ENCODE measurements at regions not wholly inside any gene's neighbourhood (a gene's known extent, or its start where the extent isn't known, plus 50 kb on each side); places are given as distances from the start of the nearest gene placed in this dataset.

DNA sequence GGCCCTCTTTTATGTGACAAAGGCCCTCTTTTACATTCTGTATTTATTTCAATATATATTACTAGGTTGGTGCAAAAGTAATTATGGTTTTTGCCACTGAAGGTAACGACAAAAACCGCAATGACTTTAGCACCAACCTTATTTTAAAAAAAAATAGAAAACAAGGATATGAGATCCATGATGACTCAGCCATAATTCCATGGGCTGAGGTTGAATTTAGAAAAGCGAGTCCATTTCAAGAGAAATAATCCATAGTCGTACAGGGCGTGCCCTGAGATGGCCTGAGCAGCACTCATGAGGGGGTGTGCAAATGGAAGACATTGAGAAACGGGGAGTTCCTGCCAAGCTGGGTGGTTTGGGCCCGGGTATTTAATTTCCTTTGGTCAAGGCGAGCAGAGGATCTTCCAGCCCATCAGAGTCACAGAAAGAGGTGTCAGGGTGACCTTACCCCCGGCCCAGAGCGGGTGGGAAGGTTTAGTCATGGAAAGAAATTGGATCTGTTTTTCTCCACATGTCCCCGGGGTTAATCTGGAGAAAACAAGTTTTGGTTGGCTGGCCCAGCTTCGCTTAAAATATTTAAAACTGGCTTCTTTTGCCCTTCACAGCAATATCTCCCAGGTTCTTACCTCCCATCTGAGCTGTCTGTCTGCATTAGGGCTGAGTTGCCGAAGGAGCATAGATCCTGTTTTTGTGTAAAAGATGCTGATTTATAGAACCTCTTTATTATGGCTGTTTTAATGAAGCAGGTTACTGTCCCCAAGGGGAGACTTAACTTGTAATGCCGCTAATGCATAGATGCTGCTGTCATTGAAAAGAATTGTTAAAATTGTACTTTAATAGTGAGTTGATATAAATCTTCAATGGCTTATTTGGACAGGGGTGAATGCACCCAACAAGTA lies 255.6 kb downstream of the PREX1 start:
- no peak for DNase-seq

DNA sequence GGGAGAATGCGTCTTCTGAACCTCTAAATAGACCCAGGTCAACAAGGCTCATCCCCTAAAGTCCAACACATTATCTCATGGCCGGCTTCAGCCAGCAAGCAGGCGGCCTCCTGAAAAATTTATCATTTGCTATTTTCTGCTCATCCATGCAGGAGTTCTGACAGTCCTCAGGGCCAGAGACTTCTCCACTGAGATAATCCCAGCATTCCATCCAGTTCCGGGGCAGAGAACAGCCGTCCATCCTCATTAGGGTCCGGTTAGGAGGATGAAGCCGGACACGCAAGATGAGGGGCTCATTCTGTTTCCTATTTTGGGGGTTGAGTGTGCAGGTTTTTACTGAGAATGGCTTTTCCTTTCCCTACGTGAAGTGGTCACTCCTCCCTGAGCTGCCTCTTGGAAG lies 258.1 kb downstream of the PREX1 start:
- DNase-seq: no peak

- DNase-seq: no peak
These were observed 259.3 kb downstream of the PREX1 start for GRCh38 chr20:48568520-48568919.

GRCh38 chr20:48567145-48567544 lies 260.7 kb downstream of the PREX1 start:
- DNase-seq: no peak

DNA sequence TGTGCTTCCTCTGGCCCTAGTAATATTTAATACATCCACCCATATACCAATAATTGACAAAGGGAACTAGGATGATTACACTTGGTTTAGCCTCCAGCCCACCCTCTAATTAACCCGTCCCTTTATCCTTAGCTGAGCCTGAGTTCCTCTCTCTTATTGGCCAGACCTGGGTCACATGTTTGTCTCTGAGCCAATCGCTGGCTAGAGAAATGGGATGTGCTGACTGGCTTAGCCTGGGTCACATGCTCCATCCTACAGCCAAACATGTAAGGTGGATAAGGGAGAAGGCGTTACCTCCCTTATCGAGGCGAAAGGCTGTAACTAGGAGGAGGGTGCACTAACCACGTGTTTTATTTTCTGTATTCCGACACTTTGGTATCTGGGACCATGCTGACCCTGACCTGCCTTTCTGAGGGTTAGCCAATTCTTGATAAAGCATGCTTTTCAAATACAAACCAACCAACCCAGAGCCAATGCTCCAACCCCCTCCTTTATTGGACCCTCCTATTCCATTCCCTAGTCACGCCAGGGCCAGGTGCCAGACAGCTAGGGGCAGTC lies 262.7 kb downstream of the PREX1 start:
- no peak for DNase-seq

GRCh38 chr20:48563191-48563870 lies 264.5 kb downstream of the PREX1 start:
- DNase-seq: no peak

GRCh38 chr20:48562586-48563116 lies 265.1 kb downstream of the PREX1 start:
- no peak for DNase-seq

GRCh38 chr20:48558906-48559305 lies 268.9 kb downstream of the PREX1 start:
- no peak for DNase-seq

GRCh38 chr20:48557380-48557779 lies 270.4 kb downstream of the PREX1 start:
- no peak for DNase-seq

DNA sequence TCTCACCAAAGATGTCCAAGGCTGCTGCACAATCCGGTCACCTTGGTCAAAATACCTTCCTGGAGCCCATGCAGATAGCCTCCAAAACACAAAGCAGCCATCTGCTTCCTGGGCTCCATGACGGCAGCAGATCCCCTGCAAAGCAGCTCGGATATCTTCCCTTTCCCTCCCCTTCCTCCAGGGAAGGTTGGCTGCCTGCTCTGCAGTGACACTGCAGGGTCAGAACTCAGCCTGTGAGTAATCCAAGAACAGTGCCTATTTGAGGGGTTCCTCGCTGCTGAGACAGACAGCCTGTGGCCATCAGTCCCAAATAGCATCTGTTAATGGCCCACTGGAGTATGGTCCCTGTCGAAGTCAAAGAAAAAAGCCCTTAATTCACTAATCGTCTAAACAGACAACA lies 270.8 kb downstream of the PREX1 start:
- DNase-seq: no peak

DNA sequence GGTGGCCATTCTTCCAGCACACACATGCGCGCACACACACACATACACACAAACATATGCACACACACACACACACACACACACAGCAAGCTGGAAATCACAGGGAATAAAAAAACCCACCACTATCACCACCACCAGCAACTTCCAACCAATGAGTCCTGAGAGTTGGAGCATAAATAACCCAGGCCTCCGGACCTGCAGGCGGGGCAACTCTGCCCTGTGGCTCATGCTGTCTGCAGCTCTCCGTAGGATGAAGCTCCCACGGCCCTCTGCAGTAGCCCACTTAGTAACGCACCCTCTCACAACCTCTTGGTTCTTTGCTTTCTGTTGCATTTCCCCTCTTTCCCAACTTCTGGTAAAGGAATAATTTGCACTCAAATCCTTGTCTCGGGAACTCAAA lies 275.2 kb downstream of the PREX1 start:
- DNase-seq: no peak

- no peak for DNase-seq
These were observed 277.0 kb downstream of the PREX1 start for GRCh38 chr20:48550814-48551213.

- DNase-seq: no peak
These were observed 280.1 kb downstream of the PREX1 start for GRCh38 chr20:48547664-48548063.

DNA sequence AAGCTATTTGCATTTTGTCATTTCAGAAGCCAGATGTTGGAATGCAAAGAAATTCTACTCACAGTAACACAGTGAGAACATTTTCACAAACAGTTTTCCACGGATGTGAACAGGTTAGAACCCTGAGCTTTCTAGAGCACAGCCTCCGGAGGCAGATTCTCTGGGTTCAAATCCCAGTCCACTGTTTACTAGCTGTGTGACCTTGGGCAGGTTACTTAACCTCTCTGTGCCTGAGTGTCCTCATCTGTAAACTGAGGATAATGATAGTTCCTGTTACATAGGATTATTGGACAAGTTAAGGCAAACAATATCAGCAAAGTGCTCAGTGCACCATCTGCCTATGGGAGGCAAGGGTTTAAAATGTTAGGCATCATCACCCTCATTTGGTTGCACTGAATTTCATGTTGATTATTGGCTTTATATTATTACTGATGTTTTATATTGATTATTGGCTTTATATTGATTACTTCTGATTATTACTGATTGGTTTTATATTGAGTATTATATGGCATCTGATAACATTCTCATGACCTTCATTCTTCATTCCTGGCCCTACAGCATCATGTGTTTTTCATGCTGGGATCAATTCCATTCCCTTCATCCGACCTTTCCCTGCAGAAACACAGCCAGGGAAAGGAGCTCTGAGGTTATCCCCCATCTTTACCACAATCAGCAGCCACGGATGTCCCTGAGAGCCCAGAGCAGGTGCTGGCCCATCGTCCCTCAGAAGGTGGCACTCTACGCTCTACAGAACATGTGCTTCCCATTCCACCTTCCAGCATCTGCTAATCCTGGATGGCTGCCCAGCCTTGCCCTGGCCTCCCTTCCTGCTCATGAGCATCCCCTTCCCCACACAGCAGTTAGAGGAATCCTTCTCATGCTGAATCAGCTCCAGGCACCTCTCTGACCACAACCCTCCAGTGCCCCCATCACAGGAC lies 283.1 kb downstream of the PREX1 start:
- no peak for DNase-seq

- DNase-seq: no peak
These were observed 286.2 kb downstream of the PREX1 start for GRCh38 chr20:48541581-48542071.

DNA sequence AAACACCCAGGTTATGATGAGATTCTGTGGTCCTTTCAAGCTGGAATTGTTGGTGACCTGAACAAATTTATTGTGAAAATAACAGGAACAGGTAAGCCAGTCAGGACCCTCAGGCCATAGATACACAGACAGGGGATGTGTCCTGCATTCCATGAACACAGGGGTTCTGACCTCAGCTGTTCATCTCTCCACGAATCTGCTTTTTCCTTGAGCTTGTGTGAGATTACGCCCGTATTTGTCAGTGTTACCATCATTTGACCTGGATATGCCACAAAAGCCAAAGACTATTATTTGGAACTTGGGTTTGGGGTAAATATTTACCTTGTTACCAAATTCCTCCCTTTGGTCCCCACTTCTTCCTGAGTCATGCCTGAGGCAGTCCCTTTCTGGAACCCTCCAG lies 288.9 kb downstream of the PREX1 start:
- no peak for DNase-seq

DNA sequence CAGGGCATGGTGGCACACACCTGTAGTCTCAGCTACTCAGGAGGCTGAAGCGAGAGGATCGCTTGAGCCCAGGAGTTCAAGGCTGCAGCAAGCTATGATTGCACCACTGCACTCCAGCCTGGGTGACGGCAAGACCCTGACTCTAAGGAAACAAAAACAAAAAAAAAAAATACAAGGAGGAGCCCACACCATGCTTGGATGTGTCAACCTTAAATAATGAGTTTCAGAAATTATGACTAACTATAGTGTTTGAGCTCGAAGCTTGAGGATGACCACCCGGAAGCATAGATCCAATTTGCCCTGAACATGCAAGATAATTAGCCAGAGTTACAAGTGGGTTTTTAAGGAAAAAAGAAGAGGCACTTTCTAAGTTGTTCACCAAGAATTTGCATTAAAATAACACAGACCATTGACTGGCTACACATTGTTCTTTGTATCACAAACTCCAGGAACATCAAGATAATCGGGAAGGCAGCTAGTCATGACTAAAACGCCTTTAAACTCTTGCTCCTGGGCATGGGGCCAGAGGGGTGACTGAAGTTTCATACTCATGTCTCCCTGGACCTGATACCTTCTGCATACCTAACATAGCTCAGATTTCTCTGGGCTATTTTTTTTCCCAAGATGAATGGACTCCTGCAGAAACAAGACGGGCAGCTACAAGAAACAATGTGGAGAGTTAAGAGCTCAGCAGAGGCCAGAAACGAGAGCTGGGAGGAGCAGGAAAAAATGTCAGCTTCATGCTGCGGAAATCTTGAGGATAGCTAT lies 289.6 kb downstream of the PREX1 start:
- no peak for DNase-seq

DNA sequence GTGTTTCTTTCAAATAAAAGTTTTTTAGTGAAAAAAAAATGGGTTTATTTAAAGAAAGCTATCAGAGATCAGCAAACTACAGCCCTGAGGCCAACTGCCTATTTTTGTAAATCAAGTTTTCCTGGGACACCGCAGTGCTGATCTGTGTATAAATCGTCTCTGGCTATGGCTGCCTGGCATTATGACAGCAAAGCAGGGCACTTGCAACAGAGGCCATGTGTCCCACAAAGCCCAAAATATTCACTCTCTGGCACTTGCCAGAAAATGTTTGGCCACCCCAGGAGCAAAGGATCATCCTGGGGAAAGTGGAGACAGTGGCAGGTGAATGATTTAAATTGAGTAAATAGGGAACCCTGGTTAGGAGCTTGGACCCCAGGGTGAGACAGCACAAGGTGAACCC lies 291.6 kb downstream of the PREX1 start:
- no peak for DNase-seq

GRCh38 chr20:48535556-48535955 lies 292.2 kb downstream of the PREX1 start:
- no peak for DNase-seq

DNA sequence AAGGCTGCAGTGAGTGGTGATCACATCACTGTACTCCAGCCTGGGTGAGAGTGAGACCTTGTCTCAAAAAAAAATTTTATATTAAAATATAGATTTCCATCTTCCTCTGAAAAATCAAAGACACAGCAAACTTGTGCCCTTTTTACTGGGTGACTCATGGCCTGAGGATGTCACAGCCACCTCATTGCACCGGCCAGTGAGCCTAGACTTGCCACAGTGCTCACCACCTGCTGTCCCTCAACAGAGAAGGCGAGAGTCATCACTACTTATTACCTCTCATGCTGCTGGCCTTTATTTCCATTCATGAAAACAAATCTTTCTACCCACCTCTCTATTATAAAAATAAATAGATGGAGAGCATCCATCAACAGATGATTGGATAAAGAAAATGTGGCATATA lies 295.8 kb downstream of the PREX1 start:
- DNase-seq: no peak

GRCh38 chr20:48531505-48531904 lies 296.3 kb downstream of the PREX1 start:
- no peak for DNase-seq

DNA sequence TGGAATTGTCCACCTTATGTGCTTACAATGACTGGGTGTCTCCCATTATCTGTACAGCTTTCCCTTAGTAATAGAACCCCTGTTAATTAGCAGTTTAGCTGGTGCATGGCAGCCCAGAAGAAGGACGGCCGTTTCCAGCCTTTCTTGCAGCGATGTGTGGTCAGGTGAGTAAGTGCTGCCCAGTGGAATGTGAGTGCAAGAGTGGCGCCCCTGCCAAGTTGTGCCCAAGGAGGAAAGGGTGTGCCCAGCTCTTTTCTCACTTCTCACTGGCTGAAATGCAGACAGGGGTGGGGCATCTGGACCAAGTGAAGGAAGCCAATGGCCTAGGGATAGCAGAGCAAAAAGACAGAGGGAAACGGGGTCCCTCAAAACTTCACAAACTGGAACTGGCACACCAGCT lies 296.8 kb downstream of the PREX1 start:
- no peak for DNase-seq
